GM12864 (cell line): ENCODE measurements at regions not wholly inside any gene's neighbourhood (a gene's known extent, or its start where the extent isn't known, plus 50 kb on each side); places are given as distances from the start of the nearest gene placed in this dataset.
"Not testable (repeated sequence)": the region's sequence is repeated elsewhere in the genome, so short reads cannot be mapped to it uniquely, and the experiment has no call there.

Source experiments
- DNase-seq: peaks from one replicate; pipeline ENCODE4 v3.0.0-alpha.2; 2011; ENCODE audit warnings: low read depth
- H3K4me3 ChIP-seq: 2 replicates; pipeline ENCODE4 v1.5.1; 2011; ENCODE audit warnings: mild to moderate bottlenecking, low read depth, low read length, control low read depth
- CTCF ChIP-seq: IDR thresholded peaks from 2 replicates; pipeline ENCODE4 v1.5.1; 2011; ENCODE audit warnings: low read depth, mild to moderate bottlenecking, moderate library complexity, low read length, control low read depth, inconsistent platforms; ENCODE audit errors: missing control alignments

GRCh38 chr14:106717544-106717943, 1191.2 kb downstream of the TMEM121 start:
- H3K4me3 ChIP-seq, DNase-seq: not testable (repeated sequence)
- TF ChIP-seq CTCF = peak; percentile 38

- DNase-seq, H3K4me3 ChIP-seq: not testable (repeated sequence)
- TF ChIP-seq CTCF = peak; percentile 32
Observed at GRCh38 chr14:106719880-106720279, 1193.5 kb downstream of the TMEM121 start.

GRCh38 chr14:106721926-106722325, 1195.5 kb downstream of the TMEM121 start:
- not testable (repeated sequence) for H3K4me3 ChIP-seq, DNase-seq

GRCh38 chr14:106722813-106723687, 1196.7 kb downstream of the TMEM121 start:
- not testable (repeated sequence) for DNase-seq, H3K4me3 ChIP-seq

- H3K4me3 ChIP-seq, DNase-seq: not testable (repeated sequence)
- peak; percentile 27 for TF ChIP-seq CTCF
Observed at GRCh38 chr14:106727962-106728361, 1201.6 kb downstream of the TMEM121 start.

- TF ChIP-seq CTCF = no peak
- no peak for DNase-seq
- H3K4me3 ChIP-seq = no peak overlapping the region
Observed at GRCh38 chr14:106728611-106729010, 1202.2 kb downstream of the TMEM121 start.

GRCh38 chr14:106729551-106729950, 1203.2 kb downstream of the TMEM121 start:
- no peak for TF ChIP-seq CTCF
- no peak for DNase-seq
- no peak overlapping the region for H3K4me3 ChIP-seq

GRCh38 chr14:106733771-106734170, 1207.4 kb downstream of the TMEM121 start:
- DNase-seq = no peak

More at GRCh38 chr14:106733771-106734170, 1207.4 kb downstream of the TMEM121 start:
- no peak for TF ChIP-seq CTCF
- H3K4me3 ChIP-seq = no peak overlapping the region
